NOMO-1 (cell line): ENCODE measurements at regions not wholly inside any gene's neighbourhood (a gene's known extent, or its start where the extent isn't known, plus 50 kb on each side); places are given as distances from the start of the nearest gene placed in this dataset.

Source experiments
- DNase-seq, 2 experiments: peaks; one replicate each; lab custom pipeline; 2025; ENCODE audit not compliant: unreplicated experiment in 2 of 2; lab: John Stamatoyannopoulos, UW

GRCh38 chr3:74564560-74564959 lies 49.9 kb downstream of the CNTN3 start:
- no peak for DNase-seq

- no peak for DNase-seq
These were observed 51.7 kb downstream of the CNTN3 start for GRCh38 chr3:74562558-74563269.

GRCh38 chr3:74561881-74562280 lies 52.6 kb downstream of the CNTN3 start:
- no peak for DNase-seq

- DNase-seq = no peak
These were observed 55.2 kb downstream of the CNTN3 start for GRCh38 chr3:74559261-74559660.

GRCh38 chr3:74550686-74551085 lies 63.8 kb downstream of the CNTN3 start:
- DNase-seq = no peak

- no peak for DNase-seq
These were observed 68.0 kb downstream of the CNTN3 start for GRCh38 chr3:74546426-74546825.

GRCh38 chr3:74542441-74542840 lies 72.0 kb downstream of the CNTN3 start:
- DNase-seq = no peak

GRCh38 chr3:74539876-74540275 lies 74.6 kb downstream of the CNTN3 start:
- DNase-seq = no peak

- no peak for DNase-seq
These were observed 75.8 kb downstream of the CNTN3 start for GRCh38 chr3:74538669-74539068.

GRCh38 chr3:74537857-74538256 lies 76.6 kb downstream of the CNTN3 start:
- DNase-seq = no peak

GRCh38 chr3:74537164-74537563 lies 77.3 kb downstream of the CNTN3 start:
- no peak for DNase-seq

- DNase-seq = no peak
These were observed 79.2 kb downstream of the CNTN3 start for GRCh38 chr3:74535281-74535680.

GRCh38 chr3:74534611-74535010 lies 79.8 kb downstream of the CNTN3 start:
- no peak for DNase-seq

GRCh38 chr3:74532446-74532845 lies 82.0 kb downstream of the CNTN3 start:
- no peak for DNase-seq

GRCh38 chr3:74531491-74531890 lies 83.0 kb downstream of the CNTN3 start:
- no peak for DNase-seq

GRCh38 chr3:74529145-74529544 lies 85.3 kb downstream of the CNTN3 start:
- DNase-seq = no peak

GRCh38 chr3:74527566-74527965 lies 86.9 kb downstream of the CNTN3 start:
- no peak for DNase-seq

GRCh38 chr3:74523811-74524210 lies 90.6 kb downstream of the CNTN3 start:
- no peak for DNase-seq

- DNase-seq = no peak
These were observed 93.6 kb downstream of the CNTN3 start for GRCh38 chr3:74520895-74521294.

GRCh38 chr3:74518610-74519009 lies 95.8 kb downstream of the CNTN3 start:
- DNase-seq = no peak

- DNase-seq = no peak
These were observed 98.4 kb downstream of the CNTN3 start for GRCh38 chr3:74516019-74516418.

GRCh38 chr3:74515451-74515850 lies 99.0 kb downstream of the CNTN3 start:
- DNase-seq = no peak

GRCh38 chr3:74511078-74511477 lies 103.4 kb downstream of the CNTN3 start:
- DNase-seq = no peak
